ENCODE measurements at regions not wholly inside any gene's neighbourhood (a gene's known extent, or its start where the extent isn't known, plus 50 kb on each side); places are given as distances from the start of the nearest gene placed in this dataset.

DNA sequence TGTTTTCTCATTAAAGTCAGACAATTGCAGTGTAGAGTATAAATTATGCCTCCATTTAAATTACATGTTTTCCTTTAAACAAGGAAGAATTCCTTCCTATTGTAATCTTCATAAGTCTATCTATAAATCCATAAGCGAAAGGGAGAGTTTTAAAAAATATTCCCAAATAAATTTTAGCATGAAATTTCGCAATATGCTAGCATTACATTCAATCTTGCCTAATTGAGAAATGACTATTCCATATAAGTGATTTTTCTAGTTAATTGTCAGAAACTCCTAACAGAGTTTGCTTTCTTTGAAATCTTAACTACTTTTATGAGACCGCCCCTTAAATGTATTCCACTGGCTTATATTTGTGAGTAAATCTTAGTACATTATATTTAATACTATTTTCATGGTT is 133.1 kb upstream of the CRIM1 start:
- TF ChIP-seq, protein P1, sequence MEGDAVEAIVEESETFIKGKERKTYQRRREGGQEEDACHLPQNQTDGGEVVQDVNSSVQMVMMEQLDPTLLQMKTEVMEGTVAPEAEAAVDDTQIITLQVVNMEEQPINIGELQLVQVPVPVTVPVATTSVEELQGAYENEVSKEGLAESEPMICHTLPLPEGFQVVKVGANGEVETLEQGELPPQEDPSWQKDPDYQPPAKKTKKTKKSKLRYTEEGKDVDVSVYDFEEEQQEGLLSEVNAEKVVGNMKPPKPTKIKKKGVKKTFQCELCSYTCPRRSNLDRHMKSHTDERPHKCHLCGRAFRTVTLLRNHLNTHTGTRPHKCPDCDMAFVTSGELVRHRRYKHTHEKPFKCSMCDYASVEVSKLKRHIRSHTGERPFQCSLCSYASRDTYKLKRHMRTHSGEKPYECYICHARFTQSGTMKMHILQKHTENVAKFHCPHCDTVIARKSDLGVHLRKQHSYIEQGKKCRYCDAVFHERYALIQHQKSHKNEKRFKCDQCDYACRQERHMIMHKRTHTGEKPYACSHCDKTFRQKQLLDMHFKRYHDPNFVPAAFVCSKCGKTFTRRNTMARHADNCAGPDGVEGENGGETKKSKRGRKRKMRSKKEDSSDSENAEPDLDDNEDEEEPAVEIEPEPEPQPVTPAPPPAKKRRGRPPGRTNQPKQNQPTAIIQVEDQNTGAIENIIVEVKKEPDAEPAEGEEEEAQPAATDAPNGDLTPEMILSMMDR (IDR thresholded peaks at IDR 0.05; ENCODE audit: low read depth, low read length), result no peak
- H3K27me3 ChIP-seq, result no peaks in the 10 kb centered on the region
- no peaks in the 10 kb centered on the region for H3K4me1 ChIP-seq
- H3K4me3 ChIP-seq (ENCODE audit: low read depth, low read length), result no peak overlapping the region
- no peaks in the 10 kb centered on the region for H3K9me3 ChIP-seq
- DNase-seq, result no peak
- no peaks in the 10 kb centered on the region for H3K36me3 ChIP-seq

DNA sequence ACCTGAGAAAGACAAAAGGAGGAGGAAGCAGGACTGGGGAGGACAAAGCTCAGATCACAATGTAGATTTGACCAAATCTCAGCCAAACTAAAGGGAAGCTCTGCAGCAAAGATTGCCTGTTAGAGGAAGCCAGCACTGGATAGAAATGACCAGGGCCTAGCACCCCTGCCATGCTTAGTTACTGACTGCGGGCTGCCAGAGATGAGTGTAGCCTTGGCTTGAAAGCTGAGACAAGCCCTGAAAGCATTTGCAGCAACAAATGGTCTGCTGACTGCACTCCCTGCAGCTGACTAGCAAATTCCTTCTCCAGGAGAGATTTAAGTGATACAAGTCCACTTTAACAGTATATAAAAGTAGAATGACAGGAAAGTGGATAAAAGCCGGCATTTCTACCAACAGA is 140.9 kb upstream of the CRIM1 start:
- no peak for DNase-seq
- no peaks in the 10 kb centered on the region for H3K27me3 ChIP-seq
- TF ChIP-seq, protein P1 (IDR thresholded peaks at IDR 0.05; ENCODE audit: low read depth, low read length), result no peak
- H3K4me1 ChIP-seq, result no peaks in the 10 kb centered on the region
- no peaks in the 10 kb centered on the region for H3K9me3 ChIP-seq
- no peak overlapping the region for H3K4me3 ChIP-seq (ENCODE audit: low read depth, low read length)
- H3K36me3 ChIP-seq, result no peaks in the 10 kb centered on the region

DNA sequence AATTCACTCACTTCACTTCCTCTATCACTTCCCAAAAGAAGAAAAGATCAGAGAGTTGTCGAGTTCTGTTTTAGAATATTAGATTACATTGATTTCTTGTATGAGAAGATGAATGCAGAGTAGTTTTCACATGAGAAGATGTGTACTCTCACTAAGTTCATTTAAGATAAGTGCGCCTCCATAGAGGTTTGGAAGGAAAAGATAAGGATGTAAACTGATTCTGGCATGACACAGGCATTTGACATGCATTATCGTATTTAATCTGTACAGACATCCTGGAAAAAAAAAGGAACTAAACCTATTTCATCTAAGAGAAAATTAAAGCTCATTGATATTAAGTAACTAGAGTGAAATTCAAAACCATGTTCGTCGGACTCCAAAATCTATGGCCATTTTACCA is 152.2 kb upstream of the CRIM1 start:
- TF ChIP-seq, protein P1 (IDR thresholded peaks at IDR 0.05; ENCODE audit: low read depth, low read length), result no peak
- DNase-seq, result no peak
- Histone ChIP-seq H3K36me3 (no peaks in the 10 kb centered on the region), H3K4me1 (no peaks in the 10 kb centered on the region), H3K4me3 (ENCODE audit: low read depth, low read length) (no peak overlapping the region), H3K9me3 (no peaks in the 10 kb centered on the region), H3K27me3 (no peaks in the 10 kb centered on the region)

DNA sequence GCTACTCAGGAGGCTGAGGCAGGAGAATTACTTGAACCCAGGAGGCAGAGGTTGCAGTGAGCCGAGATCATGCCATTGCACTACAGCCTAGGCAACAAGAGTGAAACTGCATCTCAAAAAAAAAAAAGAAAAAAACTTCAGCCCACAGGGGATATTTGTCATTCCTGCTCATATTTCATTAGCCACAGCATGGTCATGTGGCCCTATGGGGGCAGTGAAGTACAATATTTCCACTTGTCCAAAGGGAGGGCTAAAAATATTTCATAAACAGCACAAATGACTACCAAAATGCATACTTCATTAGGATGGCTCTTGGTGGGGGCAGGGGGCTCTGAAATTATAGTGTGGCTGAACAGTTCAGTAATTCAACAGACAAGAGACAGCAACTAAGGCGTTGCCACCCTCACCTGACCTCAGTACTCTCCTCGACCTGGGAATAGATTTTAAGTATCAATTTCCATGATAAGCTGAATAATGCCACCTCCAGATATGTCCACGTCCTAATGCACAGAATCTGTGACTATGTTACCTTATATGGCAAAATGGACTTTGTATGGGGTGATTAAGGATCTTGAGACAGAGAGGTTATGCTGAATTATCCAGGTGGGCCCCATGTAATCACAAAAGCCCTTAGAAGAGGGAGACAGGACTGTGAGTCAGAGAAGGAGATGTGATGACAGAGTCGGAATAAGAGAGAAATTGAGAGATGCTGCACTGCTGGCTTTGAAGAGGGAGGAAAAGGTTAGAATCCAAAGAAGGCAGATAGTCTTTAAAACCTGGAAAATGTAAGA is 158.2 kb upstream of the CRIM1 start:
- TF ChIP-seq, protein P1 (IDR thresholded peaks at IDR 0.05; ENCODE audit: low read depth, low read length), result no peak
- Histone ChIP-seq H3K27me3 (no peaks in the 10 kb centered on the region), H3K36me3 (no peaks in the 10 kb centered on the region), H3K4me1 (no peaks in the 10 kb centered on the region), H3K9me3 (no peaks in the 10 kb centered on the region), H3K4me3 (ENCODE audit: low read depth, low read length) (no peak overlapping the region)
- no peak for DNase-seq

DNA sequence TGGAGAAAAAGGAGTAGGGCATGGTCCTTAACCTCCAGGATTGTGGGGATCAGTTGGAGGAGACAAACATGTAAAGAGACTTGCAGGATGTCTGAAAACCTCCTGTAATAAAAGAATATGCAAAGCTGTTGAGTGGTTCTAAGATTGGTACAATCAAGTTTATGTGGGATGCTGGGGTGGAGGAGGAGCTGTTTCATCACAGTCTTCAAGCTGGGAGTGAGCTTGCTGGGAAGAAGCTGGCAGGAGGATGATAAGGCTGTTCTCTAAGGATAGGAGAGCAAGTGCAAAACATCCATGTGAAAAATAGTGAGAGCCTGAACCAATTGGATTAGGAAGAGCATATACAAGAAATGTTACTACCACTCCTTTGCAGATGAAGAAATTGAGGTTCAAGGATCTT is 161.9 kb upstream of the CRIM1 start:
- TF ChIP-seq, protein P1 (IDR thresholded peaks at IDR 0.05; ENCODE audit: low read depth, low read length), result no peak
- Histone ChIP-seq H3K9me3 (no peaks in the 10 kb centered on the region), H3K27me3 (no peaks in the 10 kb centered on the region), H3K36me3 (no peaks in the 10 kb centered on the region), H3K4me1 (no peaks in the 10 kb centered on the region), H3K4me3 (ENCODE audit: low read depth, low read length) (no peak overlapping the region)
- DNase-seq, result no peak

DNA sequence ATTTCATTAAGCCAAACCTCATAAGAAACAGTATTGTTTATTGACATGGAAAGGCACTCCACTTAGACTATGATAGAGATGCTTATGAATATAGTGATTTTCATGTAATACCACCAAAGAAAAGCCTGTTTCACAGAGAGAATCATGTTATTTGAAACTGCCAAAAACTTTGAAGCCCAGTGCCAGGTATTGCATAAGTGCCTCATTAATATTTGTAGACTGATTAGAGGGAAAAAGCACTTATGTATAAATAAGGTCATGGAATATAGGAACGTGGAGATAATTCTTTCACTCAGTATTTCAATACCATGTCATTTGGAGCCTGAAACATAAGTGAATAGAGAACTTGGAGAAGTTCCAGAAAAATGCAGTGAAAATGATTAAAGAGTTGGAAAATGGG is 162.6 kb upstream of the CRIM1 start:
- TF ChIP-seq, protein P1 (IDR thresholded peaks at IDR 0.05; ENCODE audit: low read depth, low read length), result no peak
- no peaks in the 10 kb centered on the region for H3K27me3 ChIP-seq

More for the DNA sequence above, 162.6 kb upstream of the CRIM1 start:
- Histone ChIP-seq H3K4me1 (no peaks in the 10 kb centered on the region), H3K4me3 (ENCODE audit: low read depth, low read length) (no peak overlapping the region), H3K36me3 (no peaks in the 10 kb centered on the region), H3K9me3 (no peaks in the 10 kb centered on the region)
- DNase-seq, result no peak
